A204.1 (cell line): ENCODE measurements at regions not wholly inside any gene's neighbourhood (a gene's known extent, or its start where the extent isn't known, plus 50 kb on each side); places are given as distances from the start of the nearest gene placed in this dataset.
A peak's percentile ranks its signal among the peaks of the same experiment; 100 is the strongest.
"Not testable (repeated sequence)": the region's sequence is repeated elsewhere in the genome, so short reads cannot be mapped to it uniquely, and the experiment has no call there.

Source experiments
- FAIRE-seq: peaks from 2 replicates; lab custom pipeline; 2012; peaks lifted over from hg19 to GRCh38; lab: Jason Lieb, UNC

GRCh38 chr2:43013821-43014345, 212.5 kb downstream of the ZFP36L2 start:
- no peak for FAIRE-seq

- peak; percentile 53 for FAIRE-seq
Measured at GRCh38 chr2:43012966-43013365, 213.4 kb downstream of the ZFP36L2 start.

GRCh38 chr2:43011158-43011491, 215.3 kb downstream of the ZFP36L2 start:
- FAIRE-seq = no peak

GRCh38 chr2:43010438-43011157, 215.8 kb downstream of the ZFP36L2 start:
- FAIRE-seq = no peak

- no peak for FAIRE-seq
Measured at GRCh38 chr2:43009448-43009847, 217.0 kb downstream of the ZFP36L2 start.

- no peak for FAIRE-seq
Measured at GRCh38 chr2:43008388-43008787, 216.0 kb upstream of the HAAO start.

- no peak for FAIRE-seq
Measured at GRCh38 chr2:43007901-43008300, 215.5 kb upstream of the HAAO start.

- FAIRE-seq = no peak
Measured at GRCh38 chr2:43006834-43007543, 214.6 kb upstream of the HAAO start.

GRCh38 chr2:43005975-43006833, 213.8 kb upstream of the HAAO start:
- FAIRE-seq = no peak

- FAIRE-seq = no peak
Measured at GRCh38 chr2:43005245-43005974, 213.0 kb upstream of the HAAO start.

GRCh38 chr2:43004879-43005244, 212.5 kb upstream of the HAAO start:
- no peak for FAIRE-seq

GRCh38 chr2:43004126-43004865, 211.9 kb upstream of the HAAO start:
- FAIRE-seq = not testable (repeated sequence)

- FAIRE-seq = no peak
Measured at GRCh38 chr2:43003702-43004101, 211.3 kb upstream of the HAAO start.

- FAIRE-seq = no peak
Measured at GRCh38 chr2:43001787-43002468, 209.5 kb upstream of the HAAO start.

GRCh38 chr2:43001055-43001378, 208.6 kb upstream of the HAAO start:
- FAIRE-seq = no peak

GRCh38 chr2:43000242-43001054, 208.1 kb upstream of the HAAO start:
- FAIRE-seq = no peak

GRCh38 chr2:42999856-43000241, 207.5 kb upstream of the HAAO start:
- no peak for FAIRE-seq

GRCh38 chr2:42999391-42999841, 207.0 kb upstream of the HAAO start:
- FAIRE-seq = no peak

- no peak for FAIRE-seq
Measured at GRCh38 chr2:42998721-42999120, 206.3 kb upstream of the HAAO start.

GRCh38 chr2:42996528-42996927, 204.1 kb upstream of the HAAO start:
- no peak for FAIRE-seq
